GM23338 (cell line): ENCODE measurements at regions not wholly inside any gene's neighbourhood (a gene's known extent, or its start where the extent isn't known, plus 50 kb on each side); places are given as distances from the start of the nearest gene placed in this dataset.

Experiments used
- ATAC-seq: fragments of 200-7000 bp; cut with Tn5 transposase; 3 replicates; pipeline ENCODE4 v1.9.1; 2020
- DNase-seq: peaks from one replicate; pipeline ENCODE4 v3.0.0-alpha.2; 2015; ENCODE audit warnings: low spot score
- H2AFZ ChIP-seq: fragments of 200-600 bp; sonication (generic); 2 replicates; pipeline ENCODE4 v1.8.0; 2016; ENCODE audit warnings: antibody characterized with exemption, mild to moderate bottlenecking, moderate library complexity
- H3F3A ChIP-seq: fragments of 200-600 bp; sonication (generic); replicated peaks from 2 replicates; pipeline ENCODE4 v1.8.0; 2017; ENCODE audit warnings: antibody characterized with exemption, mixed run types, low read depth
- H3K27ac ChIP-seq: fragments of 200-600 bp; sonication (generic); 2 replicates; pipeline ENCODE4 v1.6.1; 2016; ENCODE audit warnings: low read depth
- H3K27me3 ChIP-seq: fragments of 200-600 bp; sonication (generic); 2 replicates; pipeline ENCODE4 v1.8.0; 2016; ENCODE audit warnings: mild to moderate bottlenecking, mixed run types, moderate library complexity; ENCODE audit not compliant: insufficient read depth
- H3K36me3 ChIP-seq: fragments of 200-600 bp; sonication (generic); 2 replicates; pipeline ENCODE4 v1.8.0; 2016; ENCODE audit warnings: mild to moderate bottlenecking; ENCODE audit not compliant: insufficient read depth
- H3K4me1 ChIP-seq: fragments of 200-600 bp; sonication (generic); 2 replicates; pipeline ENCODE4 v1.8.0; 2016; ENCODE audit warnings: mild to moderate bottlenecking, moderate library complexity; ENCODE audit not compliant: insufficient read depth
- H3K4me2 ChIP-seq: fragments of 200-600 bp; sonication (generic); 2 replicates; pipeline ENCODE4 v1.7.1; 2017; ENCODE audit warnings: mixed run types
- H3K4me3 ChIP-seq: fragments of 200-600 bp; sonication (generic); 2 replicates; pipeline ENCODE4 v1.6.1; 2016; ENCODE audit warnings: mixed run types
- H3K79me2 ChIP-seq: fragments of 200-600 bp; sonication (generic); replicated peaks from 2 replicates; pipeline ENCODE4 v1.8.0; 2017; ENCODE audit warnings: mild to moderate bottlenecking; ENCODE audit not compliant: insufficient read depth
- H3K9me2 ChIP-seq: fragments of 200-600 bp; sonication (generic); 2 replicates; pipeline ENCODE4 v1.8.0; 2017; ENCODE audit not compliant: insufficient read depth
- H4K20me1 ChIP-seq: fragments of 200-600 bp; sonication (generic); replicated peaks from 2 replicates; pipeline ENCODE4 v1.8.0; 2017; ENCODE audit warnings: mild to moderate bottlenecking; ENCODE audit not compliant: insufficient read depth
- H3K27ac Mint-ChIP-seq: 2 replicates; pipeline ENCODE4 v1.8.0; 2020; ENCODE audit warnings: inconsistent platforms, mild to moderate bottlenecking, moderate library complexity, mixed read lengths
- H3K27me3 Mint-ChIP-seq: 3 replicates; pipeline ENCODE4 v1.8.0; 2022; ENCODE audit warnings: low read depth, mild to moderate bottlenecking, moderate library complexity, mixed read lengths, inconsistent platforms; ENCODE audit not compliant: insufficient read depth, poor library complexity
- H3K36me3 Mint-ChIP-seq: 3 replicates; pipeline ENCODE4 v1.8.0; 2021; ENCODE audit warnings: low read depth, mild to moderate bottlenecking, inconsistent platforms, moderate library complexity, mixed read lengths
- H3K4me1 Mint-ChIP-seq: 3 replicates; pipeline ENCODE4 v1.8.0; 2020; ENCODE audit warnings: mild to moderate bottlenecking, inconsistent platforms, mixed read lengths
- H3K4me3 Mint-ChIP-seq: 3 replicates; pipeline ENCODE4 v1.8.0; 2021; ENCODE audit warnings: moderate library complexity, mild to moderate bottlenecking, inconsistent platforms, mixed read lengths
- H3K9me3 Mint-ChIP-seq: 3 replicates; pipeline ENCODE4 v1.8.0; 2020; ENCODE audit warnings: moderate library complexity, mild to moderate bottlenecking, inconsistent platforms, mixed read lengths
- CREB1 ChIP-seq: fragments of 250-450 bp; sonication (Bioruptor Pico); IDR thresholded peaks from 2 replicates; pipeline ENCODE4 v1.5.0; 2020; ENCODE audit warnings: low read depth, mild to moderate bottlenecking, moderate library complexity
- ETS1 ChIP-seq: IDR thresholded peaks from 2 replicates; pipeline ENCODE4 v1.6.1; 2016; ENCODE audit warnings: antibody characterized with exemption
- EZH2 ChIP-seq: fragments of 200-600 bp; sonication (generic); IDR thresholded peaks from one replicate; pipeline ENCODE4 v1.8.0; 2017; ENCODE audit warnings: antibody characterized with exemption, mild to moderate bottlenecking, low read depth; ENCODE audit not compliant: unreplicated experiment
- EZH2phosphoT487 ChIP-seq: fragments of 200-600 bp; sonication (generic); IDR thresholded peaks from one replicate; pipeline ENCODE4 v1.8.1; 2018; ENCODE audit warnings: antibody characterized with exemption; ENCODE audit not compliant: unreplicated experiment
- JUNB ChIP-seq: IDR thresholded peaks from one replicate; pipeline ENCODE4 v1.6.1; 2016; ENCODE audit warnings: antibody characterized with exemption; ENCODE audit not compliant: unreplicated experiment
- NANOG ChIP-seq: IDR thresholded peaks from 2 replicates; pipeline ENCODE4 v1.6.1; 2016; ENCODE audit warnings: antibody characterized with exemption, borderline replicate concordance
- POLR2AphosphoS5 ChIP-seq: IDR thresholded peaks from 2 replicates; pipeline ENCODE4 v1.6.1; 2016; ENCODE audit warnings: antibody characterized with exemption, low read depth
- REST ChIP-seq: IDR thresholded peaks from one replicate; pipeline ENCODE4 v1.6.1; 2018; ENCODE audit warnings: antibody characterized with exemption; ENCODE audit not compliant: unreplicated experiment
- STAT1 ChIP-seq: IDR thresholded peaks from one replicate; pipeline ENCODE4 v1.6.1; 2016; ENCODE audit warnings: antibody characterized with exemption; ENCODE audit not compliant: unreplicated experiment
- ZNF114 ChIP-seq: fragments of 250-450 bp; sonication (Bioruptor Pico); IDR thresholded peaks from 2 replicates; pipeline ENCODE4 v1.5.0; 2020; ENCODE audit warnings: mild to moderate bottlenecking, moderate library complexity
- ZNF331 ChIP-seq: fragments of 250-450 bp; sonication (Bioruptor Pico); IDR thresholded peaks from 2 replicates; pipeline ENCODE4 v1.5.0; 2020; ENCODE audit warnings: low read depth, mild to moderate bottlenecking, moderate library complexity
- ZNF462 ChIP-seq: fragments of 250-450 bp; sonication (Bioruptor Pico); IDR thresholded peaks from 2 replicates; pipeline ENCODE4 v1.5.0; 2020; ENCODE audit warnings: mild to moderate bottlenecking, moderate library complexity
- TF ChIP-seq, protein P1 (sequence below), 2 experiments: fragments of 200-600 bp in 1 of 2; sonication (generic) in 1 of 2; conservative IDR thresholded peaks; 2 replicates each; pipeline versions ENCODE4 v1.5.1 to v1.6.1; 2016 to 2017; ENCODE audit warnings: antibody characterized with exemption in 2 of 2, low read depth in 2 of 2, mild to moderate bottlenecking in 2 of 2, moderate library complexity in 1 of 2

DNA sequence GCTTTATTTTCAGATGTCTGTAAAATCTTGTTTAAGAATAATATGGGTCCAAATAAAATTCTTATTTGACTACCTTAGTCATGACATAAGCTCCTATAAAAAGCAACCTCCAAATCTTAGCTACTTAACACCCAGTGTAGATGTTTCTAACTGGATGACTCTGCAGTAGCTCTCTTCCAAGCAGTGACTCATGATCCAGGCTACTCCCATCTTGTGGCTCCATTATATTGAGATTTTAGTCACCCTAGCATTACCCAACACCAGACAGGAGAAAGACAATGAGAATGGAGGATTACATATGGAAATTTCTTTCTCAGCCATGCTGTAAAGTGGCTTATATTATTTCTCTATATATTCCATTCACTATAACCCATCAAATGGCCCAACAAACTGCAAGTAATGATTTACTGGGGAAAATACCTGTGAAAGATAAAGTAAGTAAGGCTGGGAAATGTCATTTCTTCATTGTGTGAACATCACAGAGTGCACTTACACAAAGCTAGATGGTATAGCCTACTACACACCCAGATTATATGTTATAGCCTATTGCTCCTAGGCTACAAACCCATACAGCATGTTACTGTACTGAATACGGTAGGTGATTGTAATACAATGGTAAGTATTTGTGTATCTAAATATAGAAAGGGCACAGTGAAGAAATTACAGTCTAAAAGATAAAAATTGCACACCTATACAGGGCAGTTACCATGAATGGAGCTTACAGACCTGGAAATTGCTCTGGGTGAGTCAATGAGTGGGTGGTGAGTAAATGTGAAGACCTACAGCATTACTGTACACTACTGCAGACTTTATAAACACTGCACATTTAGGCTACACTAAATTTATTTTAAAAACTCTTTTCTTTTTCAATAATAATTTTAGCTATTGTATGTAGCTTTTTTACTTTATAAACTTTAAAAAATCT is 163.2 kb downstream of the DYRK2 start:
- Histone ChIP-seq H3K27ac (no peak overlapping the region), H3K79me2 (no peaks in the 10 kb centered on the region), H3K4me3 (no peak overlapping the region), H3K36me3 (peaks cover 9% of the 10 kb centered on the region), H3K4me1 (no peaks in the 10 kb centered on the region), H3K27me3 (no peaks in the 10 kb centered on the region), H3F3A (no peaks in the 10 kb centered on the region), H3K4me2 (no peak overlapping the region), H4K20me1 (no peaks in the 10 kb centered on the region), H3K9me2 (no peaks in the 10 kb centered on the region), H2AFZ (no peak overlapping the region)
- no peaks in the 10 kb centered on the region for H3K27me3 Mint-ChIP-seq
- H3K4me3 Mint-ChIP-seq: no peak overlapping the region
- DNase-seq (no peak), ATAC-seq (no peak)
- H3K27ac Mint-ChIP-seq: no peak overlapping the region
- H3K4me1 Mint-ChIP-seq: no peaks in the 10 kb centered on the region
- TF ChIP-seq EZH2phosphoT487 (no peak), ZNF462 (CRISPR knock-in tag) (no peak), STAT1 (no peak), ZNF114 (CRISPR knock-in tag) (no peak), EZH2 (no peak), NANOG (no peak), POLR2AphosphoS5 (no peak), JUNB (no peak), ZNF331 (CRISPR knock-in tag) (no peak), ETS1 (no peak), CREB1 (CRISPR knock-in tag) (no peak), REST (no peak)
- TF ChIP-seq, protein P1, sequence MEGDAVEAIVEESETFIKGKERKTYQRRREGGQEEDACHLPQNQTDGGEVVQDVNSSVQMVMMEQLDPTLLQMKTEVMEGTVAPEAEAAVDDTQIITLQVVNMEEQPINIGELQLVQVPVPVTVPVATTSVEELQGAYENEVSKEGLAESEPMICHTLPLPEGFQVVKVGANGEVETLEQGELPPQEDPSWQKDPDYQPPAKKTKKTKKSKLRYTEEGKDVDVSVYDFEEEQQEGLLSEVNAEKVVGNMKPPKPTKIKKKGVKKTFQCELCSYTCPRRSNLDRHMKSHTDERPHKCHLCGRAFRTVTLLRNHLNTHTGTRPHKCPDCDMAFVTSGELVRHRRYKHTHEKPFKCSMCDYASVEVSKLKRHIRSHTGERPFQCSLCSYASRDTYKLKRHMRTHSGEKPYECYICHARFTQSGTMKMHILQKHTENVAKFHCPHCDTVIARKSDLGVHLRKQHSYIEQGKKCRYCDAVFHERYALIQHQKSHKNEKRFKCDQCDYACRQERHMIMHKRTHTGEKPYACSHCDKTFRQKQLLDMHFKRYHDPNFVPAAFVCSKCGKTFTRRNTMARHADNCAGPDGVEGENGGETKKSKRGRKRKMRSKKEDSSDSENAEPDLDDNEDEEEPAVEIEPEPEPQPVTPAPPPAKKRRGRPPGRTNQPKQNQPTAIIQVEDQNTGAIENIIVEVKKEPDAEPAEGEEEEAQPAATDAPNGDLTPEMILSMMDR (conservative IDR thresholded peaks at IDR 0.05; ENCODE audit: low read depth in 2 of 2): no peak
- H3K36me3 Mint-ChIP-seq: peaks cover 8% of the 10 kb centered on the region; the same call in 2 of the 3 replicates
- peaks cover 19% of the 10 kb centered on the region for H3K9me3 Mint-ChIP-seq
